Right lobe of liver (tissue), 6 donors: ENCODE measurements at regions not wholly inside any gene's neighbourhood (a gene's known extent, or its start where the extent isn't known, plus 50 kb on each side); places are given as distances from the start of the nearest gene placed in this dataset.
"Not testable (repeated sequence)": the region's sequence is repeated elsewhere in the genome, so short reads cannot be mapped to it uniquely, and the experiment has no call there.

Experiments
- ATAC-seq, 4 donors: fragments of 200-7000 bp; cut with Tn5 transposase; one replicate each; pipeline ENCODE4 v1.9.1; 2020; ENCODE audit warnings: mild to moderate bottlenecking in 4 of 4, moderate library complexity in 4 of 4
- DNase-seq, 3 donors: peaks; one replicate each; pipeline ENCODE4 v3.0.0-alpha.2; 2020
- H3K27ac ChIP-seq, 3 donors: fragments of 200-600 bp; one replicate each; pipeline ENCODE4 v1.8.0; 2022
- H3K27me3 ChIP-seq, 2 donors: fragments of 200-600 bp; one replicate each; pipeline ENCODE4 v1.8.0; 2022
- H3K36me3 ChIP-seq, 4 donors: fragments of 200-600 bp; sonication (generic) in 1 of 4; one replicate each; pipeline versions ENCODE4 v1.5.1 to v1.8.0; 2017 to 2022; ENCODE audit warnings: control low read depth in 1 of 4
- H3K4me1 ChIP-seq, 4 donors: fragments of 200-600 bp; sonication (generic) in 1 of 4; one replicate each; pipeline versions ENCODE4 v1.5.1 to v1.8.0; 2017 to 2022; ENCODE audit warnings: control low read depth in 1 of 4
- H3K4me3 ChIP-seq, 3 donors: fragments of 200-600 bp; one replicate each; pipeline ENCODE4 v1.8.0; 2022
- H3K9me3 ChIP-seq, 4 donors: fragments of 200-600 bp; sonication (generic) in 1 of 4; one replicate each; pipeline versions ENCODE4 v1.5.1 to v1.8.0; 2017 to 2022; ENCODE audit warnings: control low read depth in 1 of 4
- POLR2A ChIP-seq: fragments of 450-650 bp; IDR thresholded peaks from one replicate; pipeline ENCODE4 v1.6.1; 2017; ENCODE audit warnings: antibody characterized with exemption, mild to moderate bottlenecking
- WGBS: methylation state at CpG from one replicate; pipeline ENCODE4 v1.1.6; 2018; ENCODE audit warnings: low coverage, low lambda C conversion rate; ENCODE audit not compliant: insufficient coverage; ENCODE audit errors: missing lambda C conversion rate; 5-methylcytosine and 5-hydroxymethylcytosine counted together
- intact Hi-C, 2 donors: fragments of 100-400 bp; cut with DNase I; formaldehyde crosslinking; loops; one replicate each; pipeline versions ENCODE4 v1.11.2 to v1.14.1; 2022
- TF ChIP-seq, protein P1 (sequence below), 4 donors: fragments of 200-600 bp in 3 of 4; fragments of 450-650 bp in 1 of 4; IDR thresholded peaks; one replicate each; pipeline versions ENCODE4 v1.5.1 to v1.8.0; 2016 to 2022; ENCODE audit warnings: antibody characterized with exemption in 4 of 4, mild to moderate bottlenecking in 2 of 4
- donor health status: DM: no; HTN: yes; CAD: no.
- donor health status: DM: no; HTN: no; CAD: no.
- donor health status: DM: no; HTN: no; CAD: no.
- donor health status: DM: no; HTN: yes; CAD: no.
- donor health status: DM: no; HTN: yes; CAD: no.

DNA sequence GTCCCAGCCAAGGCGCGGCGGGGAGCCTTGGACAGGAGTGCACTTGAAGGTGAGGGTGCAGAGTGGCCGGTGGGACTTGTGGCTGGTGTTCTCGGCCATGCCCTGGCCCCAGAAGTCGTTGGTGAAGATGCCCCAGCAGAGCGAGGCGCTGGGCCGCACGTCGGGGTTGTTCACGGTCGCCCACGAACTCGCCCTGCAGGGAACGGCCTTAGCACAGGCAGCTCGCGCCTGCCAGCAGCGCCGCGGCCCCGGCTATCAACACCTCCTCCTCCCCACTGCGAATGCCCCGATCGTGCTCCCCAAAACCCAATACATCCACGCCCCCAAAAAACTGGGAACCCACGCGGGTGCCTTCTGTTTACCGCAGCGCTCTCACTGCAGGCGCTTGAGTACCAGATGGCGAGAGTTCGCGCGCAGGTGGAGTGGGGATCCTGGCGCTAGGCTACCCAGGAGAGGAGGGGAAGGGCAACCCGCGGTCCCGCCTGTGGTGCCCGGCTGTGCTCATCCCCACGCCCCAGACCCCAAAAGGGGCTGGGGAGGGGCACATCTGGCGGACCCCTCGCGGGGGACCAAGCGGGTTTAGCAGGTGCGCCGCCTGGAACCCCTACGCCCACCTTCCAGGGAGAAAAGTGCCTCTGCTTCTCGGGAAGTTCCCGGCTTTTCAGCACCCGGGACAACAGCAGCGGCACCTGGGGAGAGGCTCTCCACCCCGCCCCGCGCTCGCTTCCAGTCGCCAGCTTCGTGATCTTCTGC lies 386.3 kb upstream of the TMTC1 start:
- ATAC-seq (peak in 1 of 4 donors; percentile 17), DNase-seq (no peak)
- Histone ChIP-seq H3K4me3 (no peak overlapping the region), H3K27ac (no peak overlapping the region), H3K27me3 (no peaks in the 10 kb centered on the region), H3K9me3 (no peaks in the 10 kb centered on the region), H3K36me3 (no peaks in the 10 kb centered on the region), H3K4me1 (no peaks in the 10 kb centered on the region)
- no peak for TF ChIP-seq POLR2A
- TF ChIP-seq, protein P1, sequence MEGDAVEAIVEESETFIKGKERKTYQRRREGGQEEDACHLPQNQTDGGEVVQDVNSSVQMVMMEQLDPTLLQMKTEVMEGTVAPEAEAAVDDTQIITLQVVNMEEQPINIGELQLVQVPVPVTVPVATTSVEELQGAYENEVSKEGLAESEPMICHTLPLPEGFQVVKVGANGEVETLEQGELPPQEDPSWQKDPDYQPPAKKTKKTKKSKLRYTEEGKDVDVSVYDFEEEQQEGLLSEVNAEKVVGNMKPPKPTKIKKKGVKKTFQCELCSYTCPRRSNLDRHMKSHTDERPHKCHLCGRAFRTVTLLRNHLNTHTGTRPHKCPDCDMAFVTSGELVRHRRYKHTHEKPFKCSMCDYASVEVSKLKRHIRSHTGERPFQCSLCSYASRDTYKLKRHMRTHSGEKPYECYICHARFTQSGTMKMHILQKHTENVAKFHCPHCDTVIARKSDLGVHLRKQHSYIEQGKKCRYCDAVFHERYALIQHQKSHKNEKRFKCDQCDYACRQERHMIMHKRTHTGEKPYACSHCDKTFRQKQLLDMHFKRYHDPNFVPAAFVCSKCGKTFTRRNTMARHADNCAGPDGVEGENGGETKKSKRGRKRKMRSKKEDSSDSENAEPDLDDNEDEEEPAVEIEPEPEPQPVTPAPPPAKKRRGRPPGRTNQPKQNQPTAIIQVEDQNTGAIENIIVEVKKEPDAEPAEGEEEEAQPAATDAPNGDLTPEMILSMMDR (IDR thresholded peaks at IDR 0.05), result no peak
- 16% methylated on average over 6 of the region's 58 CpGs for WGBS
- intact Hi-C loops, result no loop called here

- intact Hi-C loops, result no loop called here
- no peaks in the 10 kb centered on the region for H3K27me3 ChIP-seq
- H3K27ac ChIP-seq, result no peak overlapping the region
- ATAC-seq (no peak), DNase-seq (no peak)
- H3K4me1 ChIP-seq, result no peaks in the 10 kb centered on the region
- no peaks in the 10 kb centered on the region for H3K36me3 ChIP-seq
- 55% methylated on average over 4 of the region's 4 CpGs for WGBS
- H3K4me3 ChIP-seq, result no peak overlapping the region
- no peaks in the 10 kb centered on the region for H3K9me3 ChIP-seq
- TF ChIP-seq, protein P1 (IDR thresholded peaks at IDR 0.05), result no peak
- TF ChIP-seq POLR2A, result no peak
Observed at GRCh38 chr12:30166006-30166795, 382.5 kb upstream of the TMTC1 start.

DNA sequence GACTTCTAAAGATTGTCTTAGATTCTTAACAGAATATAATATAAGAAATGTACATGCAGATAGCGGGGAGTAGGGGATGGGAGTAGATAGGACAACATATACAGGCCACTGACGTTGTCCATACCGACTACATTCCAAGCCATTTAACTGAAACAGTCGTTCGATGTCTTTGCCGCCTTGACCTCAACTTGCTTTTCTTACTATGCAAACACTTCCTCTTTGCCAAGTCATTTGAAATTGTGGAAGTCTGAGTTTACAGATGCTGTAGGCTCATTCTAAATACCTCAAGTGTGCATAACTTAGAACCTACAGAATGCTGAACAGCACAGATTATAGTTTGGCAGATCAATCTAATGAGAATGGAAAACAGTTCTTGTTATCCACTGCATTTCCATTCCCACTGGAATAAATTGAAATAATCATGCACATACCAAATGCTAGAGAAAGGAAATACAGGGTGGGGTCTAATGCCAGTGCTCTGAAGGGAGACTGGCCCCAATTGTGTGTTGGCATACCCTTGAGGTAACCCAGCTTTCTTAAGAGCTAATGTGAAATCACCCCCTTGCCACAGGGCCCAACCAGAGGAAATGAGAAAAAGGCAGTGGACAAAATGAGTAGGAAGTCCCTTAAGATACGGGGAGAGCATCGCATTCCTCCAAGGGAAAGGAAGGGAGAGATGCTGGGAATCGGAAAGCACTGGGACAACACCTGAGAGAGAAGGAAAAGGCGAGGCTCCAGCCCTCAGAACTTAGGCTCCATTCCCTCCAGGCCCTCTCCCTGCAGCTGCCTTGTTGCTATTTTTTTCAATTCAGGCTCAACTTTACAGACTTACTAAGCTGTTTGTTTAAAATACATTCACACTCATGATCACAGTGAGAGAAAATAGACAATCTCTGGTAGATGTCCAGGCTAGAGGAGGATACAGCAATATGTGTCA lies 380.9 kb upstream of the TMTC1 start:
- Histone ChIP-seq H3K27ac (no peak overlapping the region), H3K4me3 (no peak overlapping the region), H3K36me3 (no peaks in the 10 kb centered on the region), H3K27me3 (no peaks in the 10 kb centered on the region), H3K4me1 (no peaks in the 10 kb centered on the region), H3K9me3 (no peaks in the 10 kb centered on the region)
- ATAC-seq (no peak), DNase-seq (no peak)
- intact Hi-C loops, result no loop called here
- 67% methylated on average over 10 of the region's 10 CpGs for whole genome bisulfite sequencing
- TF ChIP-seq, protein P1 (IDR thresholded peaks at IDR 0.05), result no peak
- no peak for TF ChIP-seq POLR2A

DNA sequence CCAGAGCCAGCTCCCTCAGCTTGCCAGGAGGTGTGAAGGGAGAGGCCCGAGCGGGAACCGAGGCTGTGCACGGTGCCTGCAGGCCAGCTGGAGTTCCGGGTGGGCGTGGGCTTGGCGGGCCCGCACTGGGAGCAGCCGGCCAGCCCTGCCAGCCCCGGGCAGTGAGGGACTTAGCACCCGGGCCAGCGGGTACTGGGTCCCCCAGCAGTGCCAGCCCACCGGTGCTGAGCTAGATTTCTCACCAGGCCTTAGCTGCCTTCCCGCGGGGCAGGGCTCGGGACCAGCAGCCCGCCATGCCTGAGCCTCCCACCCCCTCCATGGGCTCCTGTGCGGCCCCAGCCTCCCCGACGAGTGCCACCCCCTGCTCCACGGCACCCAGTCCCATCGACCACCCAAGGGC lies 373.1 kb upstream of the TMTC1 start:
- no CpG with 5 or more reads among the region's 22 CpGs for WGBS
- DNase-seq, H3K4me1 ChIP-seq, H3K27ac ChIP-seq, H3K9me3 ChIP-seq, H3K27me3 ChIP-seq, ATAC-seq, H3K36me3 ChIP-seq, intact Hi-C loops, H3K4me3 ChIP-seq: not testable (repeated sequence)
